GM21447 (cell line): ENCODE measurements at regions not wholly inside any gene's neighbourhood (a gene's known extent, or its start where the extent isn't known, plus 50 kb on each side); places are given as distances from the start of the nearest gene placed in this dataset.

Source experiments
- ATAC-seq: cut with Tn5 transposase; IDR thresholded peaks from one replicate; pipeline ENCODE4 v1.9.1; 2021; ENCODE audit not compliant: unreplicated experiment

- ATAC-seq, result no peak
These were observed 95.7 kb upstream of the SHB start for GRCh38 chr9:38164659-38165221.

- ATAC-seq, result no peak
These were observed 94.5 kb upstream of the SHB start for GRCh38 chr9:38163518-38163917.

- ATAC-seq, result no peak
These were observed 93.5 kb upstream of the SHB start for GRCh38 chr9:38162332-38163211.

GRCh38 chr9:38160613-38161215 lies 91.7 kb upstream of the SHB start:
- no peak for ATAC-seq

- ATAC-seq, result no peak
These were observed 90.6 kb upstream of the SHB start for GRCh38 chr9:38159599-38159998.

GRCh38 chr9:38158628-38159027 lies 89.6 kb upstream of the SHB start:
- no peak for ATAC-seq

- ATAC-seq, result no peak
These were observed 88.7 kb upstream of the SHB start for GRCh38 chr9:38157711-38158110.

- ATAC-seq, result no peak
These were observed 85.7 kb upstream of the SHB start for GRCh38 chr9:38154501-38155421.

GRCh38 chr9:38153910-38154291 lies 84.9 kb upstream of the SHB start:
- ATAC-seq, result no peak

- ATAC-seq, result no peak
These were observed 84.3 kb upstream of the SHB start for GRCh38 chr9:38153152-38153909.

GRCh38 chr9:38149647-38150046 lies 80.6 kb upstream of the SHB start:
- no peak for ATAC-seq

GRCh38 chr9:38146844-38147243 lies 77.8 kb upstream of the SHB start:
- no peak for ATAC-seq

- no peak for ATAC-seq
These were observed 76.6 kb upstream of the SHB start for GRCh38 chr9:38145526-38146053.

GRCh38 chr9:38144421-38144820 lies 75.4 kb upstream of the SHB start:
- no peak for ATAC-seq

GRCh38 chr9:38141746-38142591 lies 72.9 kb upstream of the SHB start:
- ATAC-seq, result no peak

- no peak for ATAC-seq
These were observed 69.2 kb upstream of the SHB start for GRCh38 chr9:38138276-38138675.

- no peak for ATAC-seq
These were observed 68.3 kb upstream of the SHB start for GRCh38 chr9:38137342-38137741.

- no peak for ATAC-seq
These were observed 67.4 kb upstream of the SHB start for GRCh38 chr9:38136386-38136785.

- no peak for ATAC-seq
These were observed 65.7 kb upstream of the SHB start for GRCh38 chr9:38134611-38135237.
